ENCODE measurements at regions not wholly inside any gene's neighbourhood (a gene's known extent, or its start where the extent isn't known, plus 50 kb on each side); places are given as distances from the start of the nearest gene placed in this dataset.

DNA sequence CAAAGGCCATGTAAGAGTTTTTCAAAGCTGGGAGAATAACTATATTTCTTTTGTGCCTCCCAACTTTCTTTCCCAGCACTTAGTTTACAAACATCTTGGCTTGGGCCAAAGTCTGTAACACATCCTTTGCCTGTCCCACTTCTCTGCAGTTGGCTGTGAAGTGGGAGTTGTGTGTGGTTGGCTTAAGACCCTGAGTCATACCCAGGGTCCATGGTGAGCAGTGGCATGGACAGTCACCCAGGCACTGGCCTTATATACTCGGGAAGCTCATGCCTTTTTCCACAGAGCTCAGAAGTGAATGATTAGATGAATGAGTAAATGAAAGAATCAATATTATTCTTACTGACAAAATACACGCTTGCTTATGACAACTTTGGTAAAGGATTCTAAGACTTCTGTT lies 231.4 kb downstream of the BLID start:
- no peak for DNase-seq (ENCODE audit: low read depth)
- TF ChIP-seq, protein P1, sequence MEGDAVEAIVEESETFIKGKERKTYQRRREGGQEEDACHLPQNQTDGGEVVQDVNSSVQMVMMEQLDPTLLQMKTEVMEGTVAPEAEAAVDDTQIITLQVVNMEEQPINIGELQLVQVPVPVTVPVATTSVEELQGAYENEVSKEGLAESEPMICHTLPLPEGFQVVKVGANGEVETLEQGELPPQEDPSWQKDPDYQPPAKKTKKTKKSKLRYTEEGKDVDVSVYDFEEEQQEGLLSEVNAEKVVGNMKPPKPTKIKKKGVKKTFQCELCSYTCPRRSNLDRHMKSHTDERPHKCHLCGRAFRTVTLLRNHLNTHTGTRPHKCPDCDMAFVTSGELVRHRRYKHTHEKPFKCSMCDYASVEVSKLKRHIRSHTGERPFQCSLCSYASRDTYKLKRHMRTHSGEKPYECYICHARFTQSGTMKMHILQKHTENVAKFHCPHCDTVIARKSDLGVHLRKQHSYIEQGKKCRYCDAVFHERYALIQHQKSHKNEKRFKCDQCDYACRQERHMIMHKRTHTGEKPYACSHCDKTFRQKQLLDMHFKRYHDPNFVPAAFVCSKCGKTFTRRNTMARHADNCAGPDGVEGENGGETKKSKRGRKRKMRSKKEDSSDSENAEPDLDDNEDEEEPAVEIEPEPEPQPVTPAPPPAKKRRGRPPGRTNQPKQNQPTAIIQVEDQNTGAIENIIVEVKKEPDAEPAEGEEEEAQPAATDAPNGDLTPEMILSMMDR (IDR thresholded peaks at IDR 0.05; ENCODE audit: insufficient read depth, low read depth, low read length) = no peak
- no peaks in the 10 kb centered on the region for H3K27me3 ChIP-seq (ENCODE audit: control insufficient read depth, insufficient read depth, low read length)
- ChIA-PET CTCF (interaction anchor here (0.6 to 1.8 kb wide), 2 partner anchors 18 to 79 kb away, joined by 3 to 4 read pairs; no protein-coding TSS in a partner anchor), POLR2A (no interaction called here)
- H3K36me3 ChIP-seq (ENCODE audit: control insufficient read depth, insufficient read depth, low read length) = no peaks in the 10 kb centered on the region
- no peak overlapping the region for H3K4me3 ChIP-seq (ENCODE audit: low read depth, low read length)

- H3K27me3 ChIP-seq (ENCODE audit: control insufficient read depth, insufficient read depth, low read length) = no peaks in the 10 kb centered on the region
- POLR2A ChIA-PET = no interaction called here
- DNase-seq (ENCODE audit: low read depth) = peak; percentile 70
- CTCF ChIA-PET = interaction anchor here (0.5 kb wide), 1 partner anchor 18 kb away, joined by 4 read pairs; no protein-coding TSS in a partner anchor
- no peaks in the 10 kb centered on the region for H3K36me3 ChIP-seq (ENCODE audit: control insufficient read depth, insufficient read depth, low read length)
- TF ChIP-seq, protein P1 (IDR thresholded peaks at IDR 0.05; ENCODE audit: insufficient read depth, low read depth, low read length) = no peak
- no peak overlapping the region for H3K4me3 ChIP-seq (ENCODE audit: low read depth, low read length)
These were observed 234.2 kb downstream of the BLID start for GRCh38 chr11:121881806-121882205.

- ChIA-PET POLR2A (no interaction called here), CTCF (no interaction called here)
- Histone ChIP-seq H3K36me3 (ENCODE audit: control insufficient read depth, insufficient read depth, low read length) (no peaks in the 10 kb centered on the region), H3K4me3 (ENCODE audit: low read depth, low read length) (no peak overlapping the region), H3K27me3 (ENCODE audit: control insufficient read depth, insufficient read depth, low read length) (no peaks in the 10 kb centered on the region)
- TF ChIP-seq, protein P1 (IDR thresholded peaks at IDR 0.05; ENCODE audit: insufficient read depth, low read depth, low read length) = no peak
- no peak for DNase-seq (ENCODE audit: low read depth)
These were observed 238.9 kb downstream of the BLID start for GRCh38 chr11:121877152-121877551.

GRCh38 chr11:121873766-121874165 lies 242.2 kb downstream of the BLID start:
- Histone ChIP-seq H3K27me3 (ENCODE audit: control insufficient read depth, insufficient read depth, low read length) (no peaks in the 10 kb centered on the region), H3K36me3 (ENCODE audit: control insufficient read depth, insufficient read depth, low read length) (no peaks in the 10 kb centered on the region), H3K4me3 (ENCODE audit: low read depth, low read length) (no peak overlapping the region)
- POLR2A ChIA-PET = no interaction called here
- TF ChIP-seq, protein P1 (IDR thresholded peaks at IDR 0.05; ENCODE audit: insufficient read depth, low read depth, low read length) = no peak
- no peak for DNase-seq (ENCODE audit: low read depth)
- CTCF ChIA-PET = no interaction called here

DNA sequence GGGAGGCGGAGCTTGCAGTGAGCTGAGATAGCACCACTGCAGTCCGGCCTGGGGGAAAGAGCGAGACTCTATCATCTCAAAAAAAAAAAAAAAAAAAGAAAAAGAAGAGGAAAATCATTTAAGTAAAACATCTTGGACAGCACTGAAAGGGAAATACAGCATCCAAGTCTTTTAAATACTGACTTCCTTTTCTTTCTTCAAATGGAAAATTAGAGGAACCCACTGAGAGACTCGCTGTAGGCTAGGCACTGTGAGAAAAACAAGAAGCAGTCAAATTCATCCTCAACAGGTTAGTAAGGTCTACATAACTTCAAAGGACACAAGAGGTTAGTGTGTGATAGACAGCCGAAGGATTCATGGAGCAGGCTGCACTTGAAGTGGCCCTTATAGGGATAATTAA lies 243.7 kb downstream of the BLID start:
- TF ChIP-seq, protein P1 (IDR thresholded peaks at IDR 0.05; ENCODE audit: insufficient read depth, low read depth, low read length) = no peak
- CTCF ChIA-PET = interaction anchor here (0.7 kb wide), 1 partner anchor 293 kb away, joined by 3 read pairs; no protein-coding TSS in a partner anchor
- Histone ChIP-seq H3K4me3 (ENCODE audit: low read depth, low read length) (no peak overlapping the region), H3K36me3 (ENCODE audit: control insufficient read depth, insufficient read depth, low read length) (no peaks in the 10 kb centered on the region), H3K27me3 (ENCODE audit: control insufficient read depth, insufficient read depth, low read length) (no peaks in the 10 kb centered on the region)
- POLR2A ChIA-PET = no interaction called here
- DNase-seq (ENCODE audit: low read depth) = no peak
